SIG-M5 treated with dmso at 0.1 percent for 504 hours (cell line): ENCODE measurements at regions not wholly inside any gene's neighbourhood (a gene's known extent, or its start where the extent isn't known, plus 50 kb on each side); places are given as distances from the start of the nearest gene placed in this dataset.

Experiments
- DNase-seq: peaks from one replicate; lab custom pipeline; 2025; ENCODE audit not compliant: unreplicated experiment; lab: John Stamatoyannopoulos, UW

DNA sequence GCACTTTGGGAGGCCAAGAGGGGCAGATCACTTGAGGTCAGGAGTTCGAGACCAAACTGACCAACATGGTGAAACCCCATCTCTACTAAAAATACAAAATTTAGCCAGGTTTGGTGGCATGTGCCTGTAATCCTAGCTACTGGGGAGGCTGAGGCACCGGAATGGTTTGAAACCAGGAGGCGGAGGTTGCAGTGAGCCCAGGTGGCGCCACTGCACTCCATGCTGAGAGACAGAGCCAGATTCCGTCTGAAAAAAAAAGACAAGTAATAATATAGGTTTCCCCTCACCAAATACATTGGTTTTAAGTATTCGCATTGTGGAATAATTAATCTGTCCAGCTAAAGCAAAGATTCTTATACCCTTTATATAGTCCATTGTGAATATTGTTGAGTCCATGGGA, 1544.6 kb downstream of the OLFM4 start:
- DNase-seq = no peak

DNA sequence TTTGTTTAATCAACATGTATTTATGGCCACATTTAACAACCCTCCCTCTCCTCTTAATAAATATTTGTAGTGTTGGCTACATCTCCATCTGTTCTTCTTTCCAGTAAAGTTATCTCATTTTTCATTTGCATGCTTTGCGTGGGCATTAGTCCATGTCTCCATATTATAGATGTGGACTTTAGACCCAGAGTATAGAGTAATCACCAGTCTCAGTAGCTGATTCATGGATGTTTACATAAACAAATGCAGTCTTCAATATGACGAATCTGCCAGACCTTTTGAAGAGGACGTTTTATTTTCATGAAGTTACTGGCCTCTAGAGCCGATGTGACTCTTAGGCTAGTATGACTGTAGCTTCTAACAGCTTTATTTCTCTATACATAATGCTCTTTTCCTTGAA, 1546.2 kb downstream of the OLFM4 start:
- DNase-seq = no peak

DNA sequence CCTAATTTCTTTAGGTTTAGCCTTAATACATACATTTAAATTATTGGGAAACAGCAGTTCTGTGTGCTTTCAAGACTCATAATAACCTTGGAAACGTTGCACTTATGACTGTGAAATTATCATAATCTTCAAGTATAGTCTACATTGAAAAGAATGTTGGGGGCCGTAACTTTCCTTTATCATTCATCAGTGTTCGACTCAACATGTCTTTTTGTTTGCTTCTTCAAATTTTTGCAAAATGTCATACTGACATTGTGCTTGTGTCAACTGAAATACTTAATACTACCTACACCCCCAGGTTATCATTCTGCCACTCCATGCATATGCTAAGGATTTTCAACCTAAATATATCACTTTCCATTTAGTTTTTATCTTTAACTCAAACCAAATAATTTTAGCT, 1562.9 kb downstream of the OLFM4 start:
- no peak for DNase-seq

DNA sequence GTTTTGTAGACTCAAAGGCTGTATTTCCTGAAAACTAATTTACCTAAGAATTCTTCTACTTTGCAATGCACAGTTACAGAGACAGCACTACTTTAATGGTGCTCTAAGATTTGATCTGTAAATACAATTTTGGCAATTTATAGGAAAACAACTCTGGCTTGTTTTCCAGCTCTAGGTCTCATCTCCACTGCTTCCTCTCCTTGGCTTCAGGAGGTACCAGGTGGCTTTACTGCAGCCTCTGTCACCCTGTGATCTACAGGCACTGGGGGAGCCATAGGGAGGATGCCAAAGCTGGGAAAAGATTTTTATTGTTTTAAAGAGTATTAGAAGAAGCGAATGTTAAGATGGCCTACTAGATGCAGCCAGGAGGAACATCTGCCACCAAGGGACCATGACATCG, 1563.6 kb downstream of the OLFM4 start:
- no peak for DNase-seq

DNA sequence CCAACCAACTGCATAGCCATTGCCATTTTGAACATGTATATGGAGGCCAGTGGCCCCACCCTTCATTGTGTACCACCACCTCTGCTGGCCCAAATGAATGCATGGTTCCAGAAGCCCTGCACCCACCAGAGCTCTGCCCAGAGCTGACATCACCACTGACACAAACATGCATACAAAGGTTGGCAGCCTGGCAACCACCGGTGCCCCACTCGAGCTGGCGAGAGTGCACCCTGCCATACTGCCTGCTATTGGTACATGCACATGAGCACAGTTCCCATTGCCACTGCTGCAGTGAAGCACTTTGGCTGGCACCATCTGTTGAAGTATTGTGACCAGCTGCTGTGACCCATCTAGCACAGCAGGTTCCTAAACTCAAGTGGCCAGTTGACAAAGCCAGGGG, 1564.9 kb downstream of the OLFM4 start:
- DNase-seq = no peak

DNA sequence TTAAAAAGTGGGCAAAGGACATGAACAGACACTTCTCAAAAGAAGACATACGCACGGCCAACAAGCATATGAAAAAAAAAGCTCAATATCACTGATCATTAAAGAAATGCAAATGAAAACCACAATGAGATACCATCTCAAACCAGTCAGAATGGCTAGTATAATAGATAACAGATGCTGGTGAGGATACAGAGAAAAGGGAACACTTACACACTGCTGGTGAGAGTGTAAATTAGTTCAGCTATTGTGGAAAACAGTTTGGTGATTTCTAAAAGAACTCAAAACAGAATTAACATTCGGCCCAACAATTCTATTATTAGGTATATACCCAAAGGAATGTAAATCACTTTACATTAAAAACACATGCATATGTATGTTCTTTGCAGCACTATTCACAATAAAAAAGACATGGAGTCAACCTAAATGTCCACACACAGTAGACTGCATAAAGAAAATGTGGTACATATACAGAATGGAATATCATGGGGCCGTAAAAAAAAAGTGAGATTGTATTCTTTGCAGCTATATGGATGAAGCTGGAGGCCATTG, 1569.0 kb downstream of the OLFM4 start:
- DNase-seq = no peak

DNA sequence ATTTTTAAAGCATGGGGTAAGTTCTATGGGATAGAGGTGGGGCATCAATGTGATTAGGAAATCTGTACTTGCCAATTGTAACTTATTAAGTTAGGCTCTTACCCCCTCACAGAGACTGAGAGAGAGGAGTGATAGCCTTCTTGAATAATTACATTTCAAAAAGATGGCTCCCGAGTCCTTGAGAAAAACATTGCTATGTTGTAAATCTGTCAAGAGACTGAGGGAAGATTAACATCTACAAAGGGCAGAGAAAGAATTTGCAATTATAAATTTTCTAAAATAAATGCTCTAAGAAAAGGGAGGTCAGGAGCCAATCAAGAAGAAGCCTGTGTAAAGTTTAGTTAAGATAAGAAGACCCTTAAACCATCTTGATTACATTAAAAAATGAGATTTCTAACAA, 1570.8 kb downstream of the OLFM4 start:
- DNase-seq = no peak

DNA sequence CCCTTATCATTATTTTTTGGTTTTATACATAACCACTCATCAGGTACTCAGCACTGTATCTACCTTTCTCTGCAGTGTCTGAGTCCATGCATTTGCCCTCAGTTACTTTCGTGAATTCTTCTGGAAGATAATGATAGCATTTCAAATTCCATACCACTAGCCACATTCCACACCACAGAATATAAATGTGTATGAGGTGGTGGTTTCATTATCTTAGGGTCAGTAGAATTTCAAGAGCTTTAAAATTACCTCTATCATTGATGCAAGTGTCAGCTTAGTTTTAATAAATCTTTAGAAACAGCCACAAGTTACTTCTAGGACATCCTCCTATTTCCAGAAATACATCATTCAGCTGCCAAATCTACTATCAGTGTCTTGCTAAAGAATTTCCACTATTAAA, 1578.3 kb downstream of the OLFM4 start:
- no peak for DNase-seq

DNA sequence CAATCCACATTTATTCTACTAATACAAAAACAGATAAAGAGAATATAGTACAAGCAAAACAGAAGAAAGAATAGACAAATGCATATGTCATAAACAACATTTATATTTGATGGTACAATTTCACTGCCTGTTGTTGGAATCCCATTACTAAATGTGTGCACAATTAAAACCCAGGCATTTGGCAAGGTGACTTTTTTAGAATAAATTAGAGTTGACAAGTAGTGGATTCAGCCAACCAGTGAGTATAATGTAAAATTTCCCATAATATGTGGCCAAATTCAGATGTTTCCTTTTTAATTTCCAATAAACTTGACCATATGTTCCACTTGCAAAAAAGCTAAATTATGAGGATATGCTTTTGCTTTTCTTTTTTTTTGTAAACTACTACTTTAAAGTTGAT, 1578.8 kb downstream of the OLFM4 start:
- DNase-seq = no peak

DNA sequence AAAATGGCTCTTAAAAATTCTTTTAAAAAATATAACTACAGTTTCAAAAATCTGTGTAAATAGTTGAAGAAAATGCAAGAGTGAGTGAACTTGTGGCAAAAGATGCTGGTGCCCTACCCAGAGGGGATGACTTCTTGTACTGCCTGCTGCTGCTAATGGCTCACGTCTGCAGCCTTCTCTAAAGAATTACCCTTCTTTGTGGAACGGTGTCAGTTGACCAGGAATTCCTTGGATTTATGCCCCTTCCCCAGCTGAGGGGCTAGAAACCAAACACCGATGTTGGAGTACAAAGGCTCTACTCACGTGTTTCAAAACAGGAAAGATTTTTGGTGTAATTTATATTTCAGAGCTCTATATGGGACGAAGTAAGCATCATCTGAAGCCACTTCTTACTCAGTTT, 1582.8 kb downstream of the OLFM4 start:
- DNase-seq = no peak

DNA sequence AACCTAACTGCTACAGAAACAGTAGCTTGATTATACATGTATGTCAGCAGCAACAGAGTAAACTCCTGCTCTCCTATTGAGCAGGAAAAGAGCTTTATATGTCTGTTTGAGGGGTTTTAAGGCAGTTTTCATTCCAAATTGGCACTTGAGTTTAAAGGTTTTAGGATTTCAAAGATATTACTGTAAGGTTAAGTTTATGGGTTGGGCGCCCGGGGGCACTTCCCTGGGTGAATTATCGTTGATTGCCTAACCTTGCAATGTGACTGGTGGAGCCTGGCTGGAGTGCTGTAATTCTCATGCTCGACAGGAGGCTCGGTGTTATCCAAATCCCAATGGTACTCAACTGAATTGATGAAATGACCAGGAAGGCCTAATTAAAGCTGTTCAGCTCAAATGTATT, 1586.1 kb downstream of the OLFM4 start:
- no peak for DNase-seq

DNA sequence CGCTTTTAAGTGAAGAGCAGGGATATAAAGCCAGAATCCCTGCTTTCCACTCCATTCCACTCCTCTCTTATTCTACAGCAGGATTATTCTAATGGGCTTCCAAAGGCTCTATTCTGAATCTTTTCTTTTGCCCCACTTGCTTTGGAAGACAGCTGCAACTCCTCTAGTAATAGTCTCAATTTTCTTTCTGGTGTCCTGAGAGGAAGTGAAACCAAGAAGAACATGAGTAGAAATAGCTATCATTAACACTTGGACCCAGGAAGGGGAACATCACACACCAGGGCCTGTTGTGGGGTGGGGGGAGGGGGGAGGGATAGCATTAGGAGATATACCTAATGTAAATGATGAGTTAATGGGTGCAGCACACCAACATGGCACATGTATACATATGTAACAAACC, 1597.9 kb downstream of the OLFM4 start:
- peak; percentile 80 for DNase-seq

DNA sequence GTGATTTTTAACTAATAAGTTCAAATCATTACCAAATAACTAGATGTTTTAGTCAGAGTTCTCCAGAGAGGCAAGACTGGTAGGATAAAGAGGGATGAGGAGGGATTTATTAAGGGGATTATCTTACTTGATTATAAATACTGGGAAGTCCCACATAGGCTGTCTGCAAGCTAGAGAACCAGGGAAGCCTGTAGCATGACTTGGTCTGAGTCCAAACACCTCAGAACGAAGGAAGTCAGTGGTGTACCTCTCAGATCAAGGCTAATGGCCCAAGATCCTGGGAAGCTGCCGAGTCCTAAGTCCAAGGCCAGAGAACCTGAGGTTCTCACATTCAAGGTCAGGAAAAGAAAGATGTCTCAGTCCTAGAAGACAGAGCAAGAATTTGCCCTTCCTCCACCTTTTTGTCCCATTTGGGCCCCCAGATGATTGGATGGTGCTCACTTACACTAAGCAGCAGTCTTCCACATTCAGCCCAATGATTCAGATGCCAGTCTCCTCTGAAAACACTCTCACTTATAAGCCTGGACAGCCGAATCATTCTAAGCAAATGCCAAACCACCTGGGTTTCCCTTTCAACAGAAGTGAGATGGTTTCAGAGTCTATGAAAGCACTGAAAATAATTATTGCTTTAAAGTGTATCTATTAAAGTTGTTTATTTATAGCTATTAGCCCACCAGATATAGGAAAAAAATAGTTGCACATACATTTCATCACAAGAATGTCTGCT, 1599.2 kb downstream of the OLFM4 start:
- DNase-seq = no peak

DNA sequence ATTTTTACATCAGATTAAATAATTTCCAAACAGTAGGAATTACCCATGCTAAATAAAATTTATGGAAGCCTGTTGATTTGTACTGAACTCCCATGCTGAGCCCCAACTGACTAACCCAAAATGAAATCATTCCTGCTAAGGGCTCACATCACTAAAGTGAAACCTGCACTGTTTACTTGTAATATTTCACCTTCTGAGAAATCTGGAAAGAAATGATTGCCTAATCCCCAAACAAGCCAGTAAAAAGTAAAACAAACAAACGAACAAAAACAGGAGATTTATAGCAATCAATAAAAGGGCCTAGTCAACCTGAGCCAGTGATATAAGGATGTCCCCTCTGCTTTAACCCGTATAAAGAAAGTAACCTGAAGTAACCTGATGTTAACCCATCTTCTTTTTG, 1599.8 kb downstream of the OLFM4 start:
- no peak for DNase-seq

DNA sequence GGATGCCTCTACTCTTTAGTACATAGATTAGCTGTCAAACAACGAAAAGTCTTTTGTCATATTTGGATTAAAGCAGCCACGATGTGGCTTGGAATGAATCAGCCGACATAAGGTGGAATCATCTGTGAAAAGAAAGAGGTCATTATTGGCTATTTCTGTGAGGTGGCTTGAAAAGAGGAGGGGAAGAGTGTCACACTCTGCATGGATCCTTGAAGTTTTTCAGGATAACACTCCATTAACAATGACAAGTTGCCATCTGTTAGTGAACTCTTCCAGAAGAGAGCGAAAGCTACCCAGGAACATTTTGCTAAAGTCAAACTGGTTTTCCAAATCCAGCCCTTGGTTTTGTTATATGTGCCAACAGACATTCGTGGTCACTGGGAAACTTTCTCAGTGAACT, 1604.8 kb downstream of the OLFM4 start:
- no peak for DNase-seq

DNA sequence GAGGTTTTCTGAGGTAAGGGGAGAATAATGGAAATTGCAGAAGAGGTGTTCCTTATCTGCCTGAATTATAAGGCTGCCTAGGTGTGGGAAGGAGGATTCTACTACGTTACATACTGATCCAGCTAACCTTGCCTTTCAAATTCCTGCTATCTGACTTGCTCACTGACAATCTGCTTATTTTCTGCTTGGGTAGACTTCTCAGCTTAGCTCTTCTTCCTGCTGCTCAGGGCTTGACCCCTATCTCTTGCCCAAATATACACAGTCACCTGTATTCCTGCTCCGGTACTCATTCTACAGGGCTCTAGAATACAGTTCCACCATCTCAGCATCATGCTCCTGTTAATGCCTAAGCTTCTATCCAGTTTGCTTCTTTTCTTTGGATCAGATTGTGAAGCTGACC, 1607.6 kb downstream of the OLFM4 start:
- DNase-seq = no peak

DNA sequence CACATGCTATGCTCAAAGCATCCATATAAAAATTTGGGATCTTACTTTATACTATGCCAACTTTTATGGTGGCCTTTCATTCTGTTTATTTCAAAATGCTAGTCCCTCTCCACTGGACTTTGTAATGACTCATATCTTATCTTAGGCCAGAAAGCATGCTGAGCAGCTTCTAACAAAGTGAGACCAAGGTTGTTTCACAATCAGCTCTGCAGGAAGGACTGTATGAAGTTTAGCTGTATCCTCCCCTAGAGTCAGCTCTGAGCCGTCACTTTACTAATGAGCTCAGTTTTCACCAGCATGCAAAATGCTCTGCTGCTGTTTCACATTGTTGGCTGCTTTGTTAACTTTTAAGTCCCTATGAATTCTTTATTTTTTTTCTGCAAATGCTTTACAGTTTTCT, 1608.8 kb downstream of the OLFM4 start:
- DNase-seq = peak; percentile 89

DNA sequence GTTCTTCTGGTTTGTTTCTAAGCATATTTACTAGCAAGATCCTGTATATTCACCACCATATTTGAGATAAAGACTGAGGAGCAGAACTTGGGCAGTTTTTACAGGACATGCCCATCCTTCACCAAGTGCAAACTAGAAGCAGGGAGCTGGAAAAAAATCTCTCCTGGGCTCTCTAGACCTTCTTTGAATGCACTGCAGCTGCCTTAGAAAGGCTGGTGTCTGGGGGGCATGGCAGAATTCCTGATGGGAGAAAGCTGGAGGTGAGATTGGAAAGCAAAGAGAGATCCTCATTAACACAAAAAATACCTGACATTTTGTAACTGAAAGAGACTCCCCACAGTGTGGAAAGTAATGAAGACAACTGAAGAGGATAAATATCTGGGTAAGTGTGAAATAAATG, 1612.1 kb downstream of the OLFM4 start:
- DNase-seq = no peak

DNA sequence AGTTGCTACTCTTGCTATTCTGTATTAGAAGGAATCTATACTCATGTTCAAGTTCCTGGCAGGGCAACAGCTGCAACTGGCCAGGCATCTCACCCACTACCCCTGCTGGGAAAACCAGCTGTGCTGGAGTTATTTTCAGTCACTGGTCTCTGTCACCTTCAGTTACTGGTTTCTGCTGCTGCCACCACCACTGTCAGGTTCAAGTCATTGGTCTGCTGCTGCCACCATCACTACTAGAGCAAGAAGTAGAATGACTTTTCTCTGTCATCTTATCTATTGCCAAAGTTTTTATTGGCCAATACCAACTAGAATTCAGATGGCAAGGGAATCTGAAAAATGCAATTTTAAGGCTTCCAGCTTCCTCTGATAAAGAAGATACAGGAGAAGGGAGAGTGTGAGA, 1615.2 kb downstream of the OLFM4 start:
- no peak for DNase-seq

DNA sequence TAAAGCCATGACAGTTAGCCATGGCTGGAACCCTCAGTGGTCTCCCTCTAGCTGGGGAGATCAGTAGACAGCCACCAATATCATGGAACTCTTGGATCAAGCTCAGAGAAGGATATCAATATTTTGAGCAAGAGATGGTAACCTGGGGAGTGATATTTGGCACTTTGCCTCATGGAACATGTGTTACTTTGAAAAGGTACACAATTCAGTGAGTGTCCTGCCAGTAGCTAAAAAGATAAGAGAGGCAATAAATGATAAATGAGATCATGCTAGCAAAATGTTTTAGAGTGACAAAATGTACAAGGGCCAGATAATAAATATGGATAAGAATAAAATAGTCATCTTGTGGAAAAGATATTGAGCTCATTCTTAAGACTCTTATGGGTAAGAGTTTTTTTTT, 1618.7 kb downstream of the OLFM4 start:
- no peak for DNase-seq

DNA sequence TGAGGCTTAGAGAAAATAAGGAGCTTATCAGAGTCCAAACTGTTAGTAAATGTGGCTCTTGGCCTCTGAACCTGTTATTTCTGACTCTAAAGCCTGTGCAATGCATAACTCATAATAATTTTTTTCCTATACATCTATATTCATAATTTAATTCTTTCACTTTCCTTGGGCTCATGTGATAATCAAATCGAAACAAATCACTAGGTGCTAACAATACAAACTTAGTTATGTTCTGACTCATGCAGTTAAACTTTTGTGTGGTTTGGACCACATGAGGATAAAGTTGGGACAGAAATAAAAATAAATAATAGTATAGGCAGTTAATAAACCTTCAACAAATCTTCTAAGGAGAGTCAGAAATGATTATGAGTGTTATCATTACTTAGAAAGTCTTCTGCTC, 1629.0 kb downstream of the OLFM4 start:
- DNase-seq = no peak

DNA sequence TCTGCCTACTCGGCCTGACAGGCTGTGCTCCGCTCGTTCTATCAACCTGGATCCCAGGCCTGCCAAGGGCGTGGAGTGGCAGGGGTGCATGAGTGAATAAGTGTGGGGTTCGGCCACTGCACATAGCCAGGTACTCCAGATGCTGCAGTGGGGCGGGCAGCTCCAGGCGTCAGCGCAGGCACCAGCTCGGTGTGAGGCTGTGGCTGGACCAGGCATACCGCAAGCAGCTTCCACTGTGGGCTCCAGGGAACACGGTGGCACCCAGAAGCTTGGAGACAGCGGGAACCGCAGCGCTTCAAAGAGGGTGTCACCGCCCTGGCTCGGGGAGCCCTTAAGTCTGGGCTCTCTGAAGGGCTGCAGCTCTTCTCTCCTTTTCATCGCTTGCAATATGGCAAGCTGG, 1630.2 kb downstream of the OLFM4 start:
- no peak for DNase-seq

DNA sequence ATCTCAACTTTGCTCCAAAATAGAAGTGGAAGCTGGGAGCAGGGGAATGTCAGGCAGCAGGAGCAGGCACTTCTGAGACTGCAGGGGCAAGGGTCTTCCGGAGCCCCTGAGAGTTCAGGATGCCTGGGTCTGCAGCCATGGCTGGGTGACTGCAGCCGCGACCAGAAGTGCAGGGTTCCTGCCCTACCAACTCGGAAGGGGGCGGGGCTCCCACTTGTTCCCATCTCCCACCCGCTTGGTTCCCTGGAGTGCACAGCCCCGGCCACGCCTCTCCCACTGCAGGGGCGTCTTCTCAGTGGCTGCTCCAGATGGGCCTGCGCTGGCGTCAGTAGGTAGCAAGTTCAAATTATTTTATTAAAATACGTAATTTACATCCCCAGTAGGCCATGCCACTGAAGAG, 1631.7 kb downstream of the OLFM4 start:
- no peak for DNase-seq
